ENCODE measurements at regions not wholly inside any gene's neighbourhood (a gene's known extent, or its start where the extent isn't known, plus 50 kb on each side); places are given as distances from the start of the nearest gene placed in this dataset.

DNA sequence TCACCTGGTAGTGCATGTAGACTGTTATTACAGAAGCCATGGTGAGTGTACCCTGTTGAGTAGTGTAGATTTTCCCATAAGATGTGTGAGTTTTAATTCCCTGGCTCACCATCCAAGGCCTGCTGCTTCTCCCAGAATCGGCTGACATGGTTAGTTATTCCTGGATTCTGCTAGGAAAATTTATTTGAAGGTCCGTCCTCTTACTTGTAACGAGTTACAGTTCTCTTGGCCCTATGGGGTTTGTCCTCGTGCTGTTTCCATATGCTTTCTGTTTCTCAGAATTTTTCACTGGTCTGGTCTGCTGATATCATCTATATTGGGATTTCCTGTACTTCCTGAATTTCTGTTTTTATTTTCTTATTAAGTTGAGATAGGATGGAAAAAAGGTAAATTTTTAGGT is 423.3 kb upstream of the RGS6 start:
- Histone ChIP-seq H3K27me3 (ENCODE audit: insufficient read depth, poor library complexity, severe bottlenecking) (no peaks in the 10 kb centered on the region), H3K27ac (replicated peaks) (no peak overlapping the region), H3K4me3 (replicated peaks; ENCODE audit: insufficient read depth, low read length) (no peak overlapping the region)
- TF ChIP-seq, protein P1, sequence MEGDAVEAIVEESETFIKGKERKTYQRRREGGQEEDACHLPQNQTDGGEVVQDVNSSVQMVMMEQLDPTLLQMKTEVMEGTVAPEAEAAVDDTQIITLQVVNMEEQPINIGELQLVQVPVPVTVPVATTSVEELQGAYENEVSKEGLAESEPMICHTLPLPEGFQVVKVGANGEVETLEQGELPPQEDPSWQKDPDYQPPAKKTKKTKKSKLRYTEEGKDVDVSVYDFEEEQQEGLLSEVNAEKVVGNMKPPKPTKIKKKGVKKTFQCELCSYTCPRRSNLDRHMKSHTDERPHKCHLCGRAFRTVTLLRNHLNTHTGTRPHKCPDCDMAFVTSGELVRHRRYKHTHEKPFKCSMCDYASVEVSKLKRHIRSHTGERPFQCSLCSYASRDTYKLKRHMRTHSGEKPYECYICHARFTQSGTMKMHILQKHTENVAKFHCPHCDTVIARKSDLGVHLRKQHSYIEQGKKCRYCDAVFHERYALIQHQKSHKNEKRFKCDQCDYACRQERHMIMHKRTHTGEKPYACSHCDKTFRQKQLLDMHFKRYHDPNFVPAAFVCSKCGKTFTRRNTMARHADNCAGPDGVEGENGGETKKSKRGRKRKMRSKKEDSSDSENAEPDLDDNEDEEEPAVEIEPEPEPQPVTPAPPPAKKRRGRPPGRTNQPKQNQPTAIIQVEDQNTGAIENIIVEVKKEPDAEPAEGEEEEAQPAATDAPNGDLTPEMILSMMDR (IDR thresholded peaks at IDR 0.05; ENCODE audit: insufficient read depth, low read length) = no peak
- TF ChIP-seq POLR2AphosphoS5 (IDR thresholded peaks at IDR 0.05; ENCODE audit: low read depth) = no peak
- TF ChIP-seq, protein P2, sequence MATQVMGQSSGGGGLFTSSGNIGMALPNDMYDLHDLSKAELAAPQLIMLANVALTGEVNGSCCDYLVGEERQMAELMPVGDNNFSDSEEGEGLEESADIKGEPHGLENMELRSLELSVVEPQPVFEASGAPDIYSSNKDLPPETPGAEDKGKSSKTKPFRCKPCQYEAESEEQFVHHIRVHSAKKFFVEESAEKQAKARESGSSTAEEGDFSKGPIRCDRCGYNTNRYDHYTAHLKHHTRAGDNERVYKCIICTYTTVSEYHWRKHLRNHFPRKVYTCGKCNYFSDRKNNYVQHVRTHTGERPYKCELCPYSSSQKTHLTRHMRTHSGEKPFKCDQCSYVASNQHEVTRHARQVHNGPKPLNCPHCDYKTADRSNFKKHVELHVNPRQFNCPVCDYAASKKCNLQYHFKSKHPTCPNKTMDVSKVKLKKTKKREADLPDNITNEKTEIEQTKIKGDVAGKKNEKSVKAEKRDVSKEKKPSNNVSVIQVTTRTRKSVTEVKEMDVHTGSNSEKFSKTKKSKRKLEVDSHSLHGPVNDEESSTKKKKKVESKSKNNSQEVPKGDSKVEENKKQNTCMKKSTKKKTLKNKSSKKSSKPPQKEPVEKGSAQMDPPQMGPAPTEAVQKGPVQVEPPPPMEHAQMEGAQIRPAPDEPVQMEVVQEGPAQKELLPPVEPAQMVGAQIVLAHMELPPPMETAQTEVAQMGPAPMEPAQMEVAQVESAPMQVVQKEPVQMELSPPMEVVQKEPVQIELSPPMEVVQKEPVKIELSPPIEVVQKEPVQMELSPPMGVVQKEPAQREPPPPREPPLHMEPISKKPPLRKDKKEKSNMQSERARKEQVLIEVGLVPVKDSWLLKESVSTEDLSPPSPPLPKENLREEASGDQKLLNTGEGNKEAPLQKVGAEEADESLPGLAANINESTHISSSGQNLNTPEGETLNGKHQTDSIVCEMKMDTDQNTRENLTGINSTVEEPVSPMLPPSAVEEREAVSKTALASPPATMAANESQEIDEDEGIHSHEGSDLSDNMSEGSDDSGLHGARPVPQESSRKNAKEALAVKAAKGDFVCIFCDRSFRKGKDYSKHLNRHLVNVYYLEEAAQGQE (IDR thresholded peaks at IDR 0.05; ENCODE audit: insufficient replicate concordance, low read depth) = no peak
- no peak for TF ChIP-seq GABPA (IDR thresholded peaks at IDR 0.05; ENCODE audit: low read depth)
- no peak for TF ChIP-seq SPI1 (IDR thresholded peaks at IDR 0.05; ENCODE audit: borderline replicate concordance, low read depth)
- no peak for DNase-seq (ENCODE audit: low read depth in 1 of 2, low spot score in 1 of 2)

DNA sequence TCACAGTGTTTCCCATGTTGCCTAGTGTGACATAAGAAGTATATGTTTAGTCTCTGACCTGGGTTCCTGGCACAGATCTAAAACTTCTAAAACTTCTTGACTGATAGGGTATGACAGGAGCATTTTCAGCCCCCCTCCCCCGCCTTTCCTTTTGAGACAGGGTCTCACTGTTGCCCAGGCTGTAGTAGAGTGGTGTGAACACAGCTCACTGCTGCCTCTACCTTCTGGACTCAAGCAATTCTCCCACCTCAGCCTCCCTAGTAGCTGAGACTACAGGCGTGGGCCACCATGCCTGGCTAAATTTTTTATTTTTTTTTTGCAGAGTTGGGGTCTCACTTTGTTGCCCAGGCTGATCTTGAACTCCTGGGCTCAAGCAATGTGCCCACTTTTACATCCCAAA is 421.1 kb upstream of the RGS6 start:
- DNase-seq (ENCODE audit: low read depth in 1 of 2, low spot score in 1 of 2) = no peak
- Histone ChIP-seq H3K27me3 (ENCODE audit: insufficient read depth, poor library complexity, severe bottlenecking) (no peaks in the 10 kb centered on the region), H3K27ac (replicated peaks) (no peak overlapping the region), H3K4me3 (replicated peaks; ENCODE audit: insufficient read depth, low read length) (no peak overlapping the region)
- TF ChIP-seq POLR2AphosphoS5 (IDR thresholded peaks at IDR 0.05; ENCODE audit: low read depth) = no peak

DNA sequence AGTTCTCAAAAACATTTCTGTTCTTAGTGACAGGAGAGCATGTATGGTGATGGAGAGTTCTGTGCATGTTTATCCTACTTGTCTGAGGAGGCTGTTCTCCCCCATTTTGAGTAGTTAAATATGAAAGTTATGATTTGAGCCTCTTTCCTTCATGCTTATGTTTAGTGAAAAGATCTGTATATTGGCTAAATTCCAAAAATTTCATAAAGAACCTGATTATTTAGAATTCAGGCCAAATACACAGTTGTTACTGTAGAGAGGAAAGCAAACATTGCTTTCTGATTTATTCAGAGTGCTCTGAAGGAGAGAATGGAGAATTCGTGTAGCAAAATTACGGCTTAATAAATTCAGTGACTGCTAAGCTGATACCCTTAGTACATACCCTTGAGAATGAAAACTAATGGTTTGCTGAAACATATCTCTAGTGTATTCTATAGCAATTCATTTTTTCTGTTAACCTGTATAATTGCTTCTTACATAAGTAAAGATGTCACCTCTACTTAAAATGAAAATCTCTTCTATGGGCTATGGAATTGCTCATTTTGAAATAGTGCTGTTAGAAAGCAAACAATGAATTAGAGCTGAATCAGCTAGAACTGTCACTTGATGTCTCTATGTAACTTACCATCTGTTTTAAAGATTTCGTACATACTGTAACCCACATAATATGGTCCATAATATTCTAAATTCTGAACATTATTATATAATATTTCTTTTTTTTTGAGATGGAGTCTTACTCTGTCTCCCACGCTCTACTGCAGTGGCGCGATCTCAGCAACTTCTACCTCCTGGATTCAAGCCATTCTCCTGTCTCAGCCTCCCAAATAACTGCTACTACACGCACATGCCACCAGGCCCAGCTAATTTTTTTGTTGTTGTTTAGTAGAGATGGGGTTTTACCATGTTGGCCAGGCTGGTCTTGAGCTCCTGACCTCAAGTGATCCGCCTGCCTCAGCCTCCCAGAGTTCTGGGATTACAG is 417.0 kb upstream of the RGS6 start:
- DNase-seq (ENCODE audit: low read depth in 1 of 2, low spot score in 1 of 2) = no peak
- no peak overlapping the region for H3K4me3 ChIP-seq (replicated peaks; ENCODE audit: insufficient read depth, low read length)
- H3K27me3 ChIP-seq (ENCODE audit: insufficient read depth, poor library complexity, severe bottlenecking) = no peaks in the 10 kb centered on the region
- no peak overlapping the region for H3K27ac ChIP-seq (replicated peaks)
- no peak for TF ChIP-seq SPI1 (IDR thresholded peaks at IDR 0.05; ENCODE audit: borderline replicate concordance, low read depth)
- TF ChIP-seq, protein P2 (IDR thresholded peaks at IDR 0.05; ENCODE audit: insufficient replicate concordance, low read depth) = no peak
- TF ChIP-seq POLR2AphosphoS5 (IDR thresholded peaks at IDR 0.05; ENCODE audit: low read depth) = no peak
- no peak for TF ChIP-seq GABPA (IDR thresholded peaks at IDR 0.05; ENCODE audit: low read depth)
- TF ChIP-seq, protein P1 (IDR thresholded peaks at IDR 0.05; ENCODE audit: insufficient read depth, low read length) = no peak

DNA sequence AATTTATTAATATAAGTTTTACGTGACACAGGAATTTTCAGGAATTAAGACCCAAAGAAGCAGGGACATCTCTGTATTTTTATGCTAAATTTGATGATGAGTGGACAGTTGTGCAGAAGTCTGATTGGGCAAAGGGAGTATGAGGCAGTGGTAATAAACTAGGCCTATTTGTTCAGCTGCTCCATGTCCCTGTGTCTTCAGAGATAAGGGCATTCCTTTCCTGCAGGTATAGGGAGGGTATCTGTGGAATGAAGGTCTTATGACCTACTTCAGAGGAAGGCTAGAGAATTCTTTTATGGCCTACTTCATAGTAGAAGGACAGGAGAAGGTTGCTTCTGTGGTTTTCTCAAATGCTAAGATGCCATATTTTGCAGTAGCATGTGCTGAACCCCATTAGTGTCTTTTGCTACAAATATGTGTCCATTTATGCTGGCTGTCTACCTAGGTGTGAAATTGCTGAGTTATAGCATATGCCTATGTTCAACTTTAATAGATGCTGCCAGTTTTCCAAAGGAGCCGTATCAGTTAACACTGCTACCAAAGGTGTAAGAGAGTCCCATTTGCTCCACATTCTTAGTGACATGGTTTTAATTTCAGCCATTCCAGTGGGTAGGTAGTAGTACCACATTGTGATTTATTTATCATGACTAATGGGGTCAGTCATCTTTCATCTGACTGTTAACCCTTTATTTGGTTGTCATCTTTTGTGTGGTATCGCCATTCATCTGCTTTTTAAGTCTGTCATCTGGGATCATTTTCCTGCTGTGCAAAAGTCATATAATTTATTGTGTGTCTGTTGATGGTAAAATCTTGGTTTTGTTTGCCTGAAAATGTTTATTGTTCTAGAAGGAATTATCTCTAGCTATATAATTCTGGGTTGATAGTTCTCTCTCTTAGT is 410.7 kb upstream of the RGS6 start:
- Histone ChIP-seq H3K27me3 (ENCODE audit: insufficient read depth, poor library complexity, severe bottlenecking) (no peaks in the 10 kb centered on the region), H3K27ac (replicated peaks) (no peak overlapping the region), H3K4me3 (replicated peaks; ENCODE audit: insufficient read depth, low read length) (no peak overlapping the region)
- no peak for DNase-seq (ENCODE audit: low read depth in 1 of 2, low spot score in 1 of 2)
- TF ChIP-seq, protein P2 (IDR thresholded peaks at IDR 0.05; ENCODE audit: insufficient replicate concordance, low read depth) = no peak
- TF ChIP-seq SPI1 (IDR thresholded peaks at IDR 0.05; ENCODE audit: borderline replicate concordance, low read depth) (no peak), POLR2AphosphoS5 (IDR thresholded peaks at IDR 0.05; ENCODE audit: low read depth) (no peak), GABPA (IDR thresholded peaks at IDR 0.05; ENCODE audit: low read depth) (no peak)
- TF ChIP-seq, protein P1 (IDR thresholded peaks at IDR 0.05; ENCODE audit: insufficient read depth, low read length) = no peak
